ENCODE measurements at regions not wholly inside any gene's neighbourhood (a gene's known extent, or its start where the extent isn't known, plus 50 kb on each side); places are given as distances from the start of the nearest gene placed in this dataset.

GRCh38 chr3:106578911-106579310, 710.1 kb upstream of the CBLB start:
- TF ChIP-seq CTCF (IDR thresholded peaks at IDR 0.05) (no peak), POLR2A (IDR thresholded peaks at IDR 0.05) (no peak)

All from Peyer's patch (tissue), 4 donors.